HG03432 (cell line): ENCODE measurements at regions not wholly inside any gene's neighbourhood (a gene's known extent, or its start where the extent isn't known, plus 50 kb on each side); places are given as distances from the start of the nearest gene placed in this dataset.

Experiments used
- ATAC-seq: cut with Tn5 transposase; IDR thresholded peaks from one replicate; pipeline ENCODE4 v1.9.1; 2021; ENCODE audit warnings: mild to moderate bottlenecking, moderate library complexity; ENCODE audit not compliant: unreplicated experiment

GRCh38 chr1:14180738-14181137 lies 417.7 kb upstream of the KAZN start:
- no peak for ATAC-seq

GRCh38 chr1:14181191-14181795 lies 417.2 kb upstream of the KAZN start:
- no peak for ATAC-seq

GRCh38 chr1:14182856-14183255 lies 415.6 kb upstream of the KAZN start:
- ATAC-seq = no peak

DNA sequence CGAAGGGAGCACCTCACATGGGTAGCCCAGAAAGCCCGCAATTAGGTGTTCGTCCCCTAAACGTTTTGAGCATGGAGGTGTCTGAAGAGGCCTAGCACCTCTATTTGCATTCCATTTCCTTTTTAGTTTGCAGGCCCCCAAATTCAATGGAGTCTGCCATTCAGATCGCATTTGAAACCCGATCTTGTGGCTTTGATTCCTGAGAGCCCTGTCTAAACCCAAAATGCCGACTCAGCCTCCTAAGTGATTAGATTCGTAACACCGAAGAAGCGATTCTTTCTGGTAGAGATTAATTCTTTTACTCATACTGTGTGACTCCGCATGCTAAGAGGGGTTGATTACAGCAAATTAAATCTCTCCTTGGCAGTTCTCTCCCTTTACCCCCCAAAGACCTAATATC lies 415.2 kb upstream of the KAZN start:
- no peak for ATAC-seq

- no peak for ATAC-seq
Measured at GRCh38 chr1:14184454-14184853, 414.0 kb upstream of the KAZN start.

DNA sequence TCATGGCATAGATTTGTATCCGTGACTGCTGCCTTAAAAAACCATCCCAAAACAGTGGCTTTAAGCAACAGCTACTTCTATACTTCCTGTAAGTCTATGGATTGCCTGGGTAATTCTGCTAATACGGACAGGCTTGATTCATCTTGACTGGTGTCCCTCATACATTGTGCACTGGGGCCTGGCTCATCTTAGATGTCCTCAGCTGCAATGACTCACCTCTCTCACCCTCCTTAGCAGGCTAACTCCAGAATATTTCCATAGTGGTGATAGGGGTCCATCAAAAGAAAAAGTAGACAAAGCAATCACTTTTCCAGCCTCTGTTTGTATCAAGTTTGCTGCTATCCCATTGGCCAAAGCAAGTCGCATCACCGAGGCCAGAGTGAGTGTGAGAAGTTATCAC lies 409.1 kb upstream of the KAZN start:
- ATAC-seq = no peak

DNA sequence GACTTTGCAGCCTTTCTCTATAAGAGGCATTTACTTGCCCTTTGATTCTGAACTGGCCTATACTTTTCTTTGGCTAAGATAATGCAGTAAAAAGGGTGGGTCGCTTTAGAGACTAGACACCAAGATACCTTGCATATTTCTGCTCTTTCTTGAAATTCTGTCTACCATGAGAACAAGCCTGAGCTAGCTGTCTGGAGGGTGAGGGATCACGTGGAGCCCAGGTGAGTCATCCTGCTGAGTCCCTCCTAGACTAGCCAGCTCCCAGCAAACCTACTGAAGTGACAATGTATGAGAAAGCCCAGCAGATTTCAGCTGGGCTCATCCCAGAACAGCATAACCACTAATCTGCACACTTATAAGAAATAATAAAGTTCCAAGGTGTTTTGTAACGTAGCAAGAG lies 408.0 kb upstream of the KAZN start:
- ATAC-seq = no peak

- no peak for ATAC-seq
Measured at GRCh38 chr1:14194511-14194910, 404.0 kb upstream of the KAZN start.

GRCh38 chr1:14205066-14205465 lies 393.4 kb upstream of the KAZN start:
- ATAC-seq = no peak

GRCh38 chr1:14215151-14215550 lies 383.3 kb upstream of the KAZN start:
- no peak for ATAC-seq

- ATAC-seq = no peak
Measured at GRCh38 chr1:14217384-14217783, 381.1 kb upstream of the KAZN start.

DNA sequence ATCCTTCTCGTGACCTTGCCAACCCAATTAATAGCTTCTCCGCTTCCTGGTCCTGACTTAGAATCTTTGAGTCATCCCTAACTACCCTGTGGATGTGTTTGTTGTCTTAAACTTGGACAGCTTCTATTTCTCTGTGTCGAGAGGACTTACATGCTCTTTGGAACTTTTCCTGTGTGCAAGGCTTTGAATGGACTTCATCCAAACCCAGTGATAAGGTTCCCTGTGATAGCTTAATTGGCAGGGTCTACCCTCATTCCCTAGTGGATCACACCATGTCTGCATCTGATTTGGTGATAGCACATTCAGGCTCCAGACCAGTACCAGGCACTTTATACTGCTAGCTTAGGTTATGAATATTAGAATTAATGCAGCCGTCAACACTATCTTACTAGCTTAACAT lies 378.2 kb upstream of the KAZN start:
- no peak for ATAC-seq

DNA sequence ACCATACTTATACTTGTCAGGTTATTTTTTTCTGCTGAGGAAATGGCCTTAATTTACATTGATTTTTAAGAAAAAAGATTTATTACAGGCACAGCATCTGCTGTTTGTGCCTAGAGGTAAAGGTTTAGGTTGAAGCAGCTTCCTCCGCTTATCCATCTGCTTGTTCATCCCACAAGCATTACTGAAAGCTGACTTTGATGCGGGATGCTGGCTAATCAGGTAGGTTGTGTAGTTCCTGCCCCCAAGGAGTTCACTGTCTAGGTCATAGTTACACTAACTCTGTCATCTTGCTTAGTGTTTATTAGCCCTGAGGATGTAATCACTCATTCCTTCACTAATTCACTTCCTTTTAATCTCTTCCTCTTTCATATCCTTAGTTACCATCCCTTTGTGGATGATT lies 377.7 kb upstream of the KAZN start:
- no peak for ATAC-seq

DNA sequence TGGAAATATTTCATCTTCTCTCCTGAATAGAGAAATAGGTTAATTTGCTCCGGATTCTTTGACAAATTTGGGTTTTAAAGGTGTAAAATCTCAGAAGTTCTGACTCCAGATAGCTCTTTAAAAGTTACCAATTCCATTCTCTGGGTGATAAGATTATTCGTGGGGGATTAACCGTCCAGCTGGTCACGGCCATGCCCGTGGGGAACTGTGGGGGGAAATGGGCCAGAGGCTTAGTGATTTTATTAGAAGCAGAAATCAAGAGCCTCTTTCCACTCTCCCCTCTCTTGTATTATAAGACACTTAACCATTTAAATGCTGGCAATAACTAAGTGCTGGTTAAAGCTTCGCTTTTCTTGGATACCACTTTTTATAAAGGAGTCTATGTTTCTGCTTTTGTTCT lies 376.4 kb upstream of the KAZN start:
- ATAC-seq = no peak

DNA sequence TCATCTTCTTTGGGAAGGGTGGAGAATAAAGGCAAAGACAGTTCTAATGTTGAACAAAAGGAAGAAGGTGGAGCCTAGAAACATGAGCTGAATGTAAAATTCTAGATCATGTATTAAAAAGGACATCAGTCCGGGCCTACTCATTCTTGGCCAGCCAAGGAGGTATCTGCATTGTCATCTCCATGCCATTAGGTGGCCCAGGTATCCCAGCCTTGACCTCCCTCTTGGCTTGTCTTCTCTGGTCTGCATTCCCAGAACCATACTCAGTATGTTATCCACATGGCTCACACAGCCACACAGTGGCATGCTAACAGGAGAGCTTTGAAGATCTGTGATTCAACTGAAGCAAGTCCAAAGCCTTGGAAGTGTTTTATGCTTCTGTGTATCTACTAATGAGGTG lies 369.8 kb upstream of the KAZN start:
- no peak for ATAC-seq

DNA sequence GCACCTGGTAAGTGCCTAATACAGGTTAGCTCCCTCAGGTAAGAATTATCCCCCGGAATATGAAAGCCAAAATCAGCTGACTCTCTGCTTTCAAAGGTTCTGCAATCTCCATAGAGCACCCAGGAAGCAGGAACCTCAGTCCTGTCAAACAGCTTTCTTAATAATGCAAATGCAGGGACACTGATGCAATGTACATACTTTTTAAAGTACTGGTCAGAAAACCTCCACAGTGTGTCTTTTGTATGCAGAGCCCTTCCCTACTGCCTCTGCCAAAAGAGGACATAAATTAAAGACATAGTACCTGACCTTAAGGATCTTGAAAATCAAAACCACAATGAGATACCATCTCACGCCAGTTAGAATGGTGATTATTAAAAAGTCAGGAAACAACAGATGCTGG lies 365.0 kb upstream of the KAZN start:
- ATAC-seq = no peak

- no peak for ATAC-seq
Measured at GRCh38 chr1:14236097-14236496, 362.4 kb upstream of the KAZN start.

- ATAC-seq = no peak
Measured at GRCh38 chr1:14238472-14239307, 359.8 kb upstream of the KAZN start.

GRCh38 chr1:14240265-14240664 lies 358.2 kb upstream of the KAZN start:
- no peak for ATAC-seq

- ATAC-seq = no peak
Measured at GRCh38 chr1:14242123-14242522, 356.4 kb upstream of the KAZN start.

- ATAC-seq = no peak
Measured at GRCh38 chr1:14242870-14243269, 355.6 kb upstream of the KAZN start.

- ATAC-seq = no peak
Measured at GRCh38 chr1:14245954-14246353, 352.5 kb upstream of the KAZN start.

DNA sequence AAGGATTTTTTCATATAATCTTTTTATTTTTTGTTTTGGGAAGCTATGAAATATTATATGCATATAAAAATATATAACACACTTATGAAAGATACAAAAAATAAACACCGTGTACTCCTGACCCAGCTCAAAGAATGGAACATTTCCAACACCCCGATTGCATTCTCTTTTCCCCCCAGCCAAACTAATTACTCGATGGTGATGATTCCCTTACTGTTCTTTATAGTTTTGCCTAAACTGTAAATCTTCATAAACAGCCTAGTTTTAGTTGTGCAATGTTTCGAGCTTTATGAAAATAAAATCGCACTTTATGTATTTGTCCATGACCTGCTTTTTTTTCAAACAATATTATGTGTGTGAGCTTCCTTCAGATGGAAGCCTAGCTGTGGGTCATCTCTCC lies 352.0 kb upstream of the KAZN start:
- ATAC-seq = no peak
